ENCODE measurements at regions not wholly inside any gene's neighbourhood (a gene's known extent, or its start where the extent isn't known, plus 50 kb on each side); places are given as distances from the start of the nearest gene placed in this dataset.

DNA sequence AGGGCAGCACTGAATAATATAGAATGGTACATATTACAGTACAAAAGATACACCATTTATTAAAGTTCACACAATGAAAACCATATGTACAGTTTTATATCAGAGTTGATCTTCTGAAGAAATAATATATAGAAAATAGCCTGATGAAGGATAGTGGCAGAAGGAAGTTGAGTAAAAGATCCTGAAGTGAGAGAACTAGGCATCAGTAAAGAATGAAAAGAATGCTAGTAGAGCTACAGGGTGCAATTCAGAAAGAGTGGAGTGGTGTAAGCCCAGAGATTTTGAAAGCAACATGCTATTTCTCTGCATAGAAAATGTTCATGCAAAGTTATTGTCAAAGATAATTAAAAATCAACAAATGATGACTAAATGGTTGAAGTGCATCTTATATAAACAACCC lies 1552.7 kb upstream of the TENM4 start:
- no peaks in the 10 kb centered on the region for H3K27me3 ChIP-seq (ENCODE audit: control insufficient read depth, insufficient read depth, low read length)
- ChIA-PET POLR2A (no interaction called here), CTCF (no interaction called here)
- DNase-seq (ENCODE audit: low read depth) = no peak
- H3K36me3 ChIP-seq (ENCODE audit: control insufficient read depth, insufficient read depth, low read length) = no peaks in the 10 kb centered on the region
- TF ChIP-seq, protein P1, sequence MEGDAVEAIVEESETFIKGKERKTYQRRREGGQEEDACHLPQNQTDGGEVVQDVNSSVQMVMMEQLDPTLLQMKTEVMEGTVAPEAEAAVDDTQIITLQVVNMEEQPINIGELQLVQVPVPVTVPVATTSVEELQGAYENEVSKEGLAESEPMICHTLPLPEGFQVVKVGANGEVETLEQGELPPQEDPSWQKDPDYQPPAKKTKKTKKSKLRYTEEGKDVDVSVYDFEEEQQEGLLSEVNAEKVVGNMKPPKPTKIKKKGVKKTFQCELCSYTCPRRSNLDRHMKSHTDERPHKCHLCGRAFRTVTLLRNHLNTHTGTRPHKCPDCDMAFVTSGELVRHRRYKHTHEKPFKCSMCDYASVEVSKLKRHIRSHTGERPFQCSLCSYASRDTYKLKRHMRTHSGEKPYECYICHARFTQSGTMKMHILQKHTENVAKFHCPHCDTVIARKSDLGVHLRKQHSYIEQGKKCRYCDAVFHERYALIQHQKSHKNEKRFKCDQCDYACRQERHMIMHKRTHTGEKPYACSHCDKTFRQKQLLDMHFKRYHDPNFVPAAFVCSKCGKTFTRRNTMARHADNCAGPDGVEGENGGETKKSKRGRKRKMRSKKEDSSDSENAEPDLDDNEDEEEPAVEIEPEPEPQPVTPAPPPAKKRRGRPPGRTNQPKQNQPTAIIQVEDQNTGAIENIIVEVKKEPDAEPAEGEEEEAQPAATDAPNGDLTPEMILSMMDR (IDR thresholded peaks at IDR 0.05; ENCODE audit: insufficient read depth, low read depth, low read length) = no peak
- no peak overlapping the region for H3K4me3 ChIP-seq (ENCODE audit: low read depth, low read length)

DNA sequence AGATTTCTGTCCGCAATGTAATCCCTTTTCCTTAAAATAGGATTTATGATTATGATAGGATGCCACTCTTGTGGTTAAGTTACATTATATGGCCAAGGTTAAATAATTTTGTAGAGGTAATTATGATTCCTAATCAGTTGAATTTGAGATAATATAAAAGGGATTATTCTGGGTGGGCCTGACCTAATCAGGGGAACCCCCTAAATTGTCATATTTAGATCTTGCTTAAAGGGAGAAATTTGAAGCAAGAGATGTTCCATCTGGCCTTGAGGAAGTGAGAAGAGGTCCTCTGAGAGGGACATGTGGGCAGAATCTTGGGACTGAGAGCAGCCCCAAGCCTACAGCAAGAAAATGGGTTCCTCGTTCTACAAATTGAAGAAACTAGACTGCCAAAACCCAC lies 1550.1 kb upstream of the TENM4 start:
- CTCF ChIA-PET = no interaction called here
- Histone ChIP-seq H3K36me3 (ENCODE audit: control insufficient read depth, insufficient read depth, low read length) (no peaks in the 10 kb centered on the region), H3K27me3 (ENCODE audit: control insufficient read depth, insufficient read depth, low read length) (no peaks in the 10 kb centered on the region), H3K4me3 (ENCODE audit: low read depth, low read length) (no peak overlapping the region)
- TF ChIP-seq, protein P1 (IDR thresholded peaks at IDR 0.05; ENCODE audit: insufficient read depth, low read depth, low read length) = no peak
- DNase-seq (ENCODE audit: low read depth) = no peak
- POLR2A ChIA-PET = no interaction called here

DNA sequence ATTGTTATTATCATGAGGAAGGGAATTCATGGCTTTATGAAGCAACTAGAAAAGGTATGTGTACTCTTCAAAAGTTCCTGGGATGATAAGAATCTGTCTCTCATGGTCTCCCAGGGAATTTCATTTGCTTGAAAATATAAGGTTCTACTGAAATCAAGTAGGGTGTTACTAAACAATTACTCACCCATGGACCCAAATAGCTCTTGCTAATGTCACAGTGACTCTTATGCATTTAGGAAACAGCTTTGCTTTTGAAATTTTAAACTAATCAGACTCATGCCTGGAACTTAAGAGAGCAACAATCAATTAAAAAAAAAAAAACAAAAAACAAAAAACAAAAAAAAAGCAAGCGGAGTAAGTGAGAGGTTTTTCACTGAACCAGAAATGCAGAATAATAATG lies 1546.3 kb upstream of the TENM4 start:
- Histone ChIP-seq H3K36me3 (ENCODE audit: control insufficient read depth, insufficient read depth, low read length) (no peaks in the 10 kb centered on the region), H3K27me3 (ENCODE audit: control insufficient read depth, insufficient read depth, low read length) (no peaks in the 10 kb centered on the region), H3K4me3 (ENCODE audit: low read depth, low read length) (no peak overlapping the region)
- TF ChIP-seq, protein P1 (IDR thresholded peaks at IDR 0.05; ENCODE audit: insufficient read depth, low read depth, low read length) = no peak
- no peak for DNase-seq (ENCODE audit: low read depth)
- ChIA-PET POLR2A (no interaction called here), CTCF (no interaction called here)

DNA sequence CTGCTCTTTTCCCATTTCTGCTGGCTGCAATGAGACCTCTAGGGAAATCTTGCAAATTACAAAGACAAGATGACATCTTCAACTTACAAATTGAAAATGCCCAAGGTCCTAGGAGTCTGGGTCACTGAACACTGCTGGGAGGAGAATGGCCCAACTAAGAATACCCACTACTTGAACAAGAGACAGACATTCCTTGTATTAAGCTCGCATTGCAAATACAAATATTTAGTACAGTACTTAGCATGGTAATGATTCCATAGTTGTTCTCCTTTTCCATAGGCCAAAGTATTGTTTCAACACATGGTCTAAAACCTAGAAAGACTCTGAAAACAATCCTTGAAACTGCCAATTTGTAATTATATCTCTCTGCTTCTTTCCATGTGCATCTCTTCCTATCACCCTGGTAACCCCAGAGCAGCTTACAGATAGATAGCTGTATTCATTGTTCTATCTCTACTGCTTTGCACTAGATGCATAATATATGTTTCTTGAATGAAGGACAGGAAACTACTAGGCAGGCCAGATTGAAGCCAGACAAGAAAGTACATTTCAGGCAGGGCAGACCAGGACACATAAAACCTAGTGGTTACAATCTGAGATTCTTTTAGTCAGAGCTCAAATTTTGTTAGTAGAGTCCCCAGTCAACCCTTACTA lies 1545.7 kb upstream of the TENM4 start:
- ChIA-PET CTCF (no interaction called here), POLR2A (no interaction called here)
- no peak overlapping the region for H3K4me3 ChIP-seq (ENCODE audit: low read depth, low read length)
- no peaks in the 10 kb centered on the region for H3K36me3 ChIP-seq (ENCODE audit: control insufficient read depth, insufficient read depth, low read length)
- TF ChIP-seq, protein P1 (IDR thresholded peaks at IDR 0.05; ENCODE audit: insufficient read depth, low read depth, low read length) = no peak
- DNase-seq (ENCODE audit: low read depth) = no peak
- H3K27me3 ChIP-seq (ENCODE audit: control insufficient read depth, insufficient read depth, low read length) = no peaks in the 10 kb centered on the region

DNA sequence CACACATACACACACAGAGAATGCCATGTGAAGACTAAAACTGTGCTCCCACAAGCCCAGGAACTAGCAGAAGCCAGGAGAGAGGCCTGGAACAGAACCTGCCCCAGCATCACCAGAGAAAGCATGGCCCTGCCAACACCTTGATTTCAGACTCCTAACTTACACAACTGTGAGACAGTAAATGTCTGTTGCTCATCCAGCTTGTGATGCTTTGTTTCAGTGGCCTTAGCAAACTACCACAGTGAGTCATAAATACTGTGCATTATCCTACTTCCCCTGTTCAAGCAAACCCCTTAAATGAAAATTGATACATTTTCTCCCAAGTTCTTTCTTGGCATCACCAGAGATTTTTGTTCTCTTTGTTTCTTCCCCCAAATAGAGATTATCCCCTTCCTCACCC lies 1539.4 kb upstream of the TENM4 start:
- H3K27me3 ChIP-seq (ENCODE audit: control insufficient read depth, insufficient read depth, low read length) = no peaks in the 10 kb centered on the region
- no peaks in the 10 kb centered on the region for H3K36me3 ChIP-seq (ENCODE audit: control insufficient read depth, insufficient read depth, low read length)
- no peak for DNase-seq (ENCODE audit: low read depth)
- ChIA-PET CTCF (no interaction called here), POLR2A (no interaction called here)
- TF ChIP-seq, protein P1 (IDR thresholded peaks at IDR 0.05; ENCODE audit: insufficient read depth, low read depth, low read length) = no peak
- H3K4me3 ChIP-seq (ENCODE audit: low read depth, low read length) = no peak overlapping the region
